NB4 (cell line): ENCODE measurements at regions not wholly inside any gene's neighbourhood (a gene's known extent, or its start where the extent isn't known, plus 50 kb on each side); places are given as distances from the start of the nearest gene placed in this dataset.

ENCODE experiments used
- CTCF ChIP-seq: IDR thresholded peaks from one replicate; pipeline ENCODE4 v1.5.1; 2012; ENCODE audit warnings: low read depth, low read length
- POLR2A ChIP-seq: IDR thresholded peaks from 2 replicates; pipeline ENCODE4 v1.6.1; 2011; ENCODE audit warnings: mild to moderate bottlenecking; ENCODE audit not compliant: insufficient read length; ENCODE audit errors: extremely low read depth

GRCh38 chr2:38505779-38506178 is 96.9 kb downstream of the HNRNPLL start:
- TF ChIP-seq POLR2A: no peak
- no peak for TF ChIP-seq CTCF
